Brain pericyte (primary cell): ENCODE measurements at regions not wholly inside any gene's neighbourhood (a gene's known extent, or its start where the extent isn't known, plus 50 kb on each side); places are given as distances from the start of the nearest gene placed in this dataset.

Experiments used
- DNase-seq: peaks from one replicate; pipeline ENCODE4 v3.0.0-alpha.2; 2012; ENCODE audit warnings: low read depth, low spot score

GRCh38 chr6:55642366-55642765 is 63.4 kb upstream of the HMGCLL1 start:
- DNase-seq, result no peak

- DNase-seq, result peak; percentile 40
Observed at GRCh38 chr6:55636406-55637102, 57.6 kb upstream of the HMGCLL1 start.

- DNase-seq, result no peak
Observed at GRCh38 chr6:55633471-55633870, 54.5 kb upstream of the HMGCLL1 start.

- DNase-seq, result no peak
Observed at GRCh38 chr6:55632953-55633352, 54.0 kb upstream of the HMGCLL1 start.
